ENCODE measurements at regions not wholly inside any gene's neighbourhood (a gene's known extent, or its start where the extent isn't known, plus 50 kb on each side); places are given as distances from the start of the nearest gene placed in this dataset.
"Not testable (repeated sequence)": the region's sequence is repeated elsewhere in the genome, so short reads cannot be mapped to it uniquely, and the experiment has no call there.

GRCh38 chr14:89673512-89674225 is 256.6 kb upstream of the FOXN3 start:
- no peak for DNase-seq (ENCODE audit: low read depth)
- H3K4me3 ChIP-seq (ENCODE audit: low read depth, low read length), result no peak overlapping the region
- TF ChIP-seq CTCF (IDR thresholded peaks at IDR 0.05; ENCODE audit: control insufficient read depth, extremely low read depth, insufficient read depth), result no peak

GRCh38 chr14:89672636-89673511 is 255.8 kb upstream of the FOXN3 start:
- H3K4me3 ChIP-seq (ENCODE audit: low read depth, low read length), result no peak overlapping the region
- DNase-seq (ENCODE audit: low read depth), result peak; percentile 71
- no peak for TF ChIP-seq CTCF (IDR thresholded peaks at IDR 0.05; ENCODE audit: control insufficient read depth, extremely low read depth, insufficient read depth)

- H3K4me3 ChIP-seq (ENCODE audit: low read depth, low read length), result no peak overlapping the region
- TF ChIP-seq CTCF (IDR thresholded peaks at IDR 0.05; ENCODE audit: control insufficient read depth, extremely low read depth, insufficient read depth), result no peak
- no peak for DNase-seq (ENCODE audit: low read depth)
Observed at GRCh38 chr14:89669193-89669592, 252.2 kb upstream of the FOXN3 start.

GRCh38 chr14:89667983-89668382 is 250.9 kb upstream of the FOXN3 start:
- no peak for DNase-seq (ENCODE audit: low read depth)
- TF ChIP-seq CTCF (IDR thresholded peaks at IDR 0.05; ENCODE audit: control insufficient read depth, extremely low read depth, insufficient read depth), result no peak
- no peak overlapping the region for H3K4me3 ChIP-seq (ENCODE audit: low read depth, low read length)

- not testable (repeated sequence) for H3K4me3 ChIP-seq (ENCODE audit: low read depth, low read length); DNase-seq (ENCODE audit: low read depth)
Observed at GRCh38 chr14:89665300-89666081, 248.5 kb upstream of the FOXN3 start.

GRCh38 chr14:89661392-89661791 is 244.4 kb upstream of the FOXN3 start:
- no peak overlapping the region for H3K4me3 ChIP-seq (ENCODE audit: low read depth, low read length)
- TF ChIP-seq CTCF (IDR thresholded peaks at IDR 0.05; ENCODE audit: control insufficient read depth, extremely low read depth, insufficient read depth), result no peak
- DNase-seq (ENCODE audit: low read depth), result no peak

GRCh38 chr14:89660625-89661233 is 243.7 kb upstream of the FOXN3 start:
- H3K4me3 ChIP-seq (ENCODE audit: low read depth, low read length); DNase-seq (ENCODE audit: low read depth): not testable (repeated sequence)
